ENCODE measurements at regions not wholly inside any gene's neighbourhood (a gene's known extent, or its start where the extent isn't known, plus 50 kb on each side); places are given as distances from the start of the nearest gene placed in this dataset.

- no peaks in the 10 kb centered on the region for H3K4me1 ChIP-seq (ENCODE audit: low read depth)
- no peak for TF ChIP-seq CTCF (IDR thresholded peaks at IDR 0.05; ENCODE audit: low read depth, low read length)
- no peaks in the 10 kb centered on the region for H3K36me3 ChIP-seq
- H3K27me3 ChIP-seq, result no peaks in the 10 kb centered on the region
- no peak overlapping the region for H3K4me3 ChIP-seq
- H3K27ac ChIP-seq, result no peak overlapping the region
- DNase-seq (ENCODE audit: low read depth in 1 of 2, low spot score in 1 of 2), result no peak
- no peaks in the 10 kb centered on the region for H3K9me3 ChIP-seq (ENCODE audit: low read depth)
Observed at GRCh38 chr9:12955510-12956163, 180.8 kb downstream of the LURAP1L start.

DNA sequence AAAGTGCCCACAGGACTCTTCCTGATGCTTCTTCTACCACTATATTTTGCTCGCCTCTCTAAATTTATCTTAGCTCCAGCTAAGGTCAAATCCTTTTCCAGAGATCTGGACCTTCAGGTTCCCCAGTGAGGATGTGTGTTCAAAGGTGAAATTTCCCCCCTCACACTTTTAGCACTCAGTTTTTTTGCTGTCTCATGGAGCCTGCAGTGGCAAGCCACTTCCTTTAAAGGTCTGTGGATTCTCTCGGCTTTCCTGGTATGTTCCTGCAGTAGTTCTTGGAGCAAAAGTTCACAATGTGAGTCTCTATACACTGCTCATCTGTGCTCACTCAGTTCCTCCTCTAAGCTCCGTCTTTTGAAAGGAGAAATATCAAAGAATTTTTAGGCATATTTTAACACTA, 181.4 kb downstream of the LURAP1L start:
- Histone ChIP-seq H3K36me3 (no peaks in the 10 kb centered on the region), H3K27me3 (no peaks in the 10 kb centered on the region), H3K9me3 (ENCODE audit: low read depth) (no peaks in the 10 kb centered on the region), H3K27ac (no peak overlapping the region), H3K4me3 (no peak overlapping the region), H3K4me1 (ENCODE audit: low read depth) (no peaks in the 10 kb centered on the region)
- no peak for TF ChIP-seq CTCF (IDR thresholded peaks at IDR 0.05; ENCODE audit: low read depth, low read length)
- peak in 1 of 2 donors; percentile 52 for DNase-seq (ENCODE audit: low read depth in 1 of 2, low spot score in 1 of 2)

DNA sequence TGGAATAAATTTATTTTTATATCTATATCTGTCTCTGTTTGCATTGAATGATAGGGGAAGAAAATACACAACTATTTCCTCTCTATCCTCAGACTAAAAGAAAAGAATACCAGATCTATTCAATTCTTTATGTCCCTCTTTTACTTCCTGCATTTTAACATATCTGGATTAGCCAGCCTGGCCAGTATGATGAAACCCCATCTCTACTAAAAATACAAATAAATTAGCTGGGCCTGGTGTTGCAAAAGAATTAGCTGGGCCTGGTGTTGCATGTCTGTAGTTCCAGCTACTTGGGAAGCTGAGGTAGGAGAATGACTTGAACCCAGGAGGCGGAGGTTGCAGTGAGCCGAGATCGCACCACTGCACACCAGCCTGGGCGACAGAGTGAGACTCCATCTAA, 182.0 kb downstream of the LURAP1L start:
- no peaks in the 10 kb centered on the region for H3K27me3 ChIP-seq
- H3K27ac ChIP-seq, result no peak overlapping the region
- no peak for TF ChIP-seq CTCF (IDR thresholded peaks at IDR 0.05; ENCODE audit: low read depth, low read length)
- H3K4me3 ChIP-seq, result no peak overlapping the region
- no peaks in the 10 kb centered on the region for H3K9me3 ChIP-seq (ENCODE audit: low read depth)
- no peaks in the 10 kb centered on the region for H3K4me1 ChIP-seq (ENCODE audit: low read depth)
- no peaks in the 10 kb centered on the region for H3K36me3 ChIP-seq
- peak in 1 of 2 donors; percentile 45 for DNase-seq (ENCODE audit: low read depth in 1 of 2, low spot score in 1 of 2)

DNA sequence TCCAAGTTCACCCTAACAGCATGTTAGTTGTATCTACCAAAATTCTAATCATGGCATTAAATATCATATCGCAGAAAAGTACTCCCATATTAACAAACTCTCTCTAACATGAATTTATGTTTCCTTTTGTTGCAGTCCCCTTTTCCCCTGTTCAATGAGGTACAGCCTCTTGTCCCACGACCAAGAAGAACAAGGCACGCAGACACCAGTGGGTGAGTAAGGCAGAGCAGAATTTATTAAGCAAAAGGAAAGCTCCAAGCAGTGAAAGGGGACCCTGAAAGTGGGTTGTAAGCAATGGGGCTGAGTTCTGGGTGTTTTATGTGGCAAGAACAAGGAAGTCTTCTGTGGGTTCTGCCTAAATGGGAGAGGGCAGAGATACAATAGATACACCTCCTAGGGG, 183.5 kb downstream of the LURAP1L start:
- no peaks in the 10 kb centered on the region for H3K9me3 ChIP-seq (ENCODE audit: low read depth)
- TF ChIP-seq CTCF (IDR thresholded peaks at IDR 0.05; ENCODE audit: low read depth, low read length), result no peak
- no peaks in the 10 kb centered on the region for H3K36me3 ChIP-seq
- no peaks in the 10 kb centered on the region for H3K4me1 ChIP-seq (ENCODE audit: low read depth)
- no peaks in the 10 kb centered on the region for H3K27me3 ChIP-seq
- DNase-seq (ENCODE audit: low read depth in 1 of 2, low spot score in 1 of 2), result no peak
- no peak overlapping the region for H3K4me3 ChIP-seq
- no peak overlapping the region for H3K27ac ChIP-seq

- TF ChIP-seq CTCF (IDR thresholded peaks at IDR 0.05; ENCODE audit: low read depth, low read length), result no peak
- Histone ChIP-seq H3K9me3 (ENCODE audit: low read depth) (no peaks in the 10 kb centered on the region), H3K27ac (no peak overlapping the region), H3K4me3 (no peak overlapping the region), H3K36me3 (no peaks in the 10 kb centered on the region), H3K4me1 (ENCODE audit: low read depth) (no peaks in the 10 kb centered on the region), H3K27me3 (no peaks in the 10 kb centered on the region)
- DNase-seq (ENCODE audit: low read depth in 1 of 2, low spot score in 1 of 2), result no peak
Observed at GRCh38 chr9:12958708-12959107, 183.9 kb downstream of the LURAP1L start.

All from cardiac muscle cell (in vitro differentiated cells and primary cell).